ENCODE measurements at regions not wholly inside any gene's neighbourhood (a gene's known extent, or its start where the extent isn't known, plus 50 kb on each side); places are given as distances from the start of the nearest gene placed in this dataset.

DNA sequence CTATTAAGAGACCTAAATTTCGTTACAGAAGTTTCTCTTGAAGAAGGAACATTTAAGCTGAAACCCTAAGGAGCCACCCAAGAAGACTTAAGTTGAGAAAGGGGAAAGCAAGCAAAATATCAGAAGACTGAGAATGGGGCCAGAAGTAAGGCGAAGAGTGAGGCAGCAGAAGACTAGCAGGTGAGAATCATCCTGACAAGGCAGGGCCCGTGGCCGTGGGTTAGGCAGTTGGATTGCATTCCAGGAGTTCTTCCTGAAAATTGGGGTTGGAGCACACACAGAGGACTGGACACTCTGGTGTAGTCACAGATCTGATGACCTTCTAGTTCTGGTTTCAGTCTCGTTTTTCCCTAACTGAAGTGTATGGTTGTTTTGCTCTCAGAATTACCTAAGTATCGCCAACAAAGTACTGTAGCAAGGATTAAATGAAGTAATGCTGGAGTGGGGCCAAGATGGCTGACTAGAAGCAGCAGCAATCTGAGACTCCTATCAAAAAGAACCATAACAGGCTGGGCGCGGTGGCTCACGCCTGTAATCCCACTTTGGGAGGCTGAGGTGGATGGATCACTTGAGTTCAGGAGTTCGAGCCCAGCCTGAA, 94.4 kb upstream of the GUCY1A1 start:
- no peaks in the 10 kb centered on the region for H3K36me3 Mint-ChIP-seq (ENCODE audit: low read depth)
- TF ChIP-seq, protein P1, sequence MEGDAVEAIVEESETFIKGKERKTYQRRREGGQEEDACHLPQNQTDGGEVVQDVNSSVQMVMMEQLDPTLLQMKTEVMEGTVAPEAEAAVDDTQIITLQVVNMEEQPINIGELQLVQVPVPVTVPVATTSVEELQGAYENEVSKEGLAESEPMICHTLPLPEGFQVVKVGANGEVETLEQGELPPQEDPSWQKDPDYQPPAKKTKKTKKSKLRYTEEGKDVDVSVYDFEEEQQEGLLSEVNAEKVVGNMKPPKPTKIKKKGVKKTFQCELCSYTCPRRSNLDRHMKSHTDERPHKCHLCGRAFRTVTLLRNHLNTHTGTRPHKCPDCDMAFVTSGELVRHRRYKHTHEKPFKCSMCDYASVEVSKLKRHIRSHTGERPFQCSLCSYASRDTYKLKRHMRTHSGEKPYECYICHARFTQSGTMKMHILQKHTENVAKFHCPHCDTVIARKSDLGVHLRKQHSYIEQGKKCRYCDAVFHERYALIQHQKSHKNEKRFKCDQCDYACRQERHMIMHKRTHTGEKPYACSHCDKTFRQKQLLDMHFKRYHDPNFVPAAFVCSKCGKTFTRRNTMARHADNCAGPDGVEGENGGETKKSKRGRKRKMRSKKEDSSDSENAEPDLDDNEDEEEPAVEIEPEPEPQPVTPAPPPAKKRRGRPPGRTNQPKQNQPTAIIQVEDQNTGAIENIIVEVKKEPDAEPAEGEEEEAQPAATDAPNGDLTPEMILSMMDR (IDR thresholded peaks at IDR 0.05): no peak
- no peak overlapping the region for H3K4me3 Mint-ChIP-seq
- DNase-seq (no peak), ATAC-seq (no peak)
- no peaks in the 10 kb centered on the region for H3K9me3 Mint-ChIP-seq
- ChIA-PET POLR2A (no interaction called here), CTCF (no interaction called here)
- intact Hi-C loops (cut with micrococcal nuclease): no loop called here
- no peak overlapping the region for H3K27ac Mint-ChIP-seq
- H3K4me1 Mint-ChIP-seq (ENCODE audit: low read depth): no peaks in the 10 kb centered on the region
- H3K27me3 Mint-ChIP-seq: peaks cover 1% of the 10 kb centered on the region

DNA sequence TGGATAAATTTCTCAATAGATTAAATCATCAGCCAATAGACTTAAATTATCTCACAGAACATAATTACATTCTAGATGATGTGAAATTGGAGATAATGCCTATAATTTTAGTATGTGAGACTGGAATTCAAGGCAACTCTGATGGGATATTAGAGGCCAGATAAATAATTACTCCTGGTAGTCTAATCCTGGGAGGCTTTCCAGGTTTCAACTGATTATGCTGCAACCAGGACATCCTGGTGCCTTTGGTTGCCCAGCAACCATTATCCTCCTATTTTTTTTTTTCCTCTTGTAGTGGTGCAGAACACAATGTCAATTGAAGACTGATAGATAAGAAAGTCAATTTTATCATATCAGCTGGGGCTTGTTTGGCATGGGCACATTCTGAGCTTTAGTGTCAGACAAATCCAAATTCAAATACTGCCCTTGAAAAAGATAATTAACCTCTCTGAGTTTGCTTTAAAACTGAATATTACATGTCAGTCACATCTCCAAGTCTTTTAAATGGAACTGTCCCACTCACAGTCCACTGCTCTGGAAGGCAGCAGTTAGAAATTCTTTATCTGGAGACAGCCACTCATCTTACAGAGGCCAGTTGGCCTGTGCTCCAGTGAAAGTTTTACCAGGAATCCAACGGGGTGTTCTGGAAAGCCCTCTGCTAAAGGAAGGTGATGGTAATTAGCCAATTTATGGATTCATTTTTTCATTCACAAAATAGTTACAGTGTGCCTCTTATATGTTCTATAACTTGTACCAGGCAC, 95.3 kb upstream of the GUCY1A1 start:
- H3K27ac Mint-ChIP-seq: no peak overlapping the region
- no peak for DNase-seq
- H3K4me3 Mint-ChIP-seq: no peak overlapping the region
- TF ChIP-seq, protein P1 (IDR thresholded peaks at IDR 0.05): no peak
- peaks cover 2% of the 10 kb centered on the region for H3K27me3 Mint-ChIP-seq
- no peaks in the 10 kb centered on the region for H3K9me3 Mint-ChIP-seq
- no peaks in the 10 kb centered on the region for H3K36me3 Mint-ChIP-seq (ENCODE audit: low read depth)
- H3K4me1 Mint-ChIP-seq (ENCODE audit: low read depth): no peaks in the 10 kb centered on the region
- ATAC-seq: no peak
- ChIA-PET POLR2A (no interaction called here), CTCF (no interaction called here)
- intact Hi-C loops (cut with micrococcal nuclease): no loop called here

DNA sequence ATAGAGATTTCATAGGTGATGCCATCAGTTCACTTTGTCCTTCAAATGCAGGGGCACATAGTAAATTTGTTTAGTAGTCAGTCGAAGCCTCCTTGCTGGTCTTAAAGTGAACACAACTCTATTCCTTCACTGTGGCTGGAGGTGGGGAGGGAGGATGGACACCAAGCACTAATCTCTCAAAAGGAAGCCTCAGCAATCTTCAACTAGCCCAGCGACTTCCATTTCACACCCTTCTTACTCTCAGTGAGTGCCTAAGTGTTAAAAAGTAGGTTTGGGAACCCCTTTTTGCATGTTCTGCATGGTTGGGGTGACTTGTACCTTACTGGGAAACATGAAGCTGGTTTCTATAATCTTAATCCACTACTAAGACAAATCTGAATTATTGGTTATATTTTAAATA, 96.0 kb upstream of the GUCY1A1 start:
- intact Hi-C loops (cut with micrococcal nuclease): no loop called here
- ATAC-seq (no peak), DNase-seq (no peak)
- Mint-ChIP-seq H3K36me3 (ENCODE audit: low read depth) (no peaks in the 10 kb centered on the region), H3K27ac (no peak overlapping the region), H3K4me1 (ENCODE audit: low read depth) (no peaks in the 10 kb centered on the region), H3K9me3 (no peaks in the 10 kb centered on the region), H3K27me3 (peaks cover 2% of the 10 kb centered on the region), H3K4me3 (no peak overlapping the region)
- POLR2A ChIA-PET: interaction anchor here (0.7 kb wide), 1 partner anchor 9 kb away, joined by 3 read pairs; no protein-coding TSS in a partner anchor
- TF ChIP-seq, protein P1 (IDR thresholded peaks at IDR 0.05): no peak
- CTCF ChIA-PET: no interaction called here

DNA sequence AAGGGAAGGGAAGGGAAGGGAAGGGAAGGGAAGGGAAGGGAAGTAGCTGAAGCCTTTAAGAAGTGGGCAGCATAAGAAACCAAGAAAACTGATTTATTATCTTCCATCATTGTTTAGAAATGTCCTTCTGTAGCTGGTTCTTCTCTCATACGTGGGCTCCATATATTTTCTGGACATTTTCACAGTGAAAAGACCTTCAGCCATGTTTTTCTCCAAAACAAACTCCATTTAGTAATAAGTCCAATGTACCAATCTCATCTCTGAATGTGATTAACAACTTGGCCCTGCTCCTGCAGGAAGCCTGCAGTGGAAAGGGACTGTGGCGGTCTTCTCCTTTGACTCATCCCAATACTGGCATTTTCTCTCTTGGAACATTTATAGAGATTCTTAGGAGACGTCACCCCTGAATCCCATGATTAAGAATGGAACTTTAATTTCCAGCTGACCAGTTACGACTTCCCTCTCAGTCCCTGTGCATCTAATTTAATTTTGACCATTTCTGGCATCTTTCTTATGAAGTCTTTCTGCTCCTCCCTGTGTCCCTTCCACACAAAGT, 96.6 kb upstream of the GUCY1A1 start:
- CTCF ChIA-PET: no interaction called here
- TF ChIP-seq, protein P1 (IDR thresholded peaks at IDR 0.05): no peak
- POLR2A ChIA-PET: interaction anchor here (0.7 kb wide), 1 partner anchor 10 kb away, joined by 3 read pairs; no protein-coding TSS in a partner anchor
- intact Hi-C loops (cut with micrococcal nuclease): no loop called here
- H3K4me3 Mint-ChIP-seq: no peak overlapping the region
- no peaks in the 10 kb centered on the region for H3K36me3 Mint-ChIP-seq (ENCODE audit: low read depth)
- no peaks in the 10 kb centered on the region for H3K4me1 Mint-ChIP-seq (ENCODE audit: low read depth)
- H3K27ac Mint-ChIP-seq: no peak overlapping the region
- DNase-seq (no peak), ATAC-seq (no peak)
- H3K27me3 Mint-ChIP-seq: peaks cover 2% of the 10 kb centered on the region
- H3K9me3 Mint-ChIP-seq: no peaks in the 10 kb centered on the region

DNA sequence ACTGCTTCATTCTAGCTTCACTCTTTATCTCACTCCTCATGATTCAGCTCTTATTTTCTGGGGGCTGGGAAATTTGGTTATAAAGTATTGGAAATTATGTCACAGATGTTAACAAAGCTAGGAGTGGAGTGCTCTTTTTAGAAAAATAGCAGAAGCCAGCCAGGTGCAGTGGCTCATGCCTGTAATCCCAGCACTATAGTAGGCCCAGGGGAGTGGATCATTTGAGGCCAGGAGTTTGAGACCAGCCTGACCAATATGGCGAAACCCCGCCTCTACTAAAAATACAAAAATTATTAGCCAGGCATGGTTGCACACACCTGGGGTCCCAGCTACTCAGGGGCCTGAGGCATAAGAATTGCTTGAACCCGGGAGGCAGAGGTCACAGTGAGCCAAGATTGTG, 97.2 kb upstream of the GUCY1A1 start:
- Mint-ChIP-seq H3K9me3 (no peaks in the 10 kb centered on the region), H3K27ac (no peak overlapping the region), H3K36me3 (ENCODE audit: low read depth) (no peaks in the 10 kb centered on the region), H3K27me3 (peaks cover 2% of the 10 kb centered on the region), H3K4me3 (no peak overlapping the region), H3K4me1 (ENCODE audit: low read depth) (no peaks in the 10 kb centered on the region)
- ChIA-PET CTCF (interaction anchor here (1.2 kb wide), 1 partner anchor 24 kb away, joined by 3 read pairs; no protein-coding TSS in a partner anchor), POLR2A (no interaction called here)
- TF ChIP-seq, protein P1 (IDR thresholded peaks at IDR 0.05): no peak
- no peak for ATAC-seq
- intact Hi-C loops (cut with micrococcal nuclease): no loop called here
- DNase-seq: no peak
